ENCODE measurements at regions not wholly inside any gene's neighbourhood (a gene's known extent, or its start where the extent isn't known, plus 50 kb on each side); places are given as distances from the start of the nearest gene placed in this dataset.
"Not testable (repeated sequence)": the region's sequence is repeated elsewhere in the genome, so short reads cannot be mapped to it uniquely, and the experiment has no call there.

DNA sequence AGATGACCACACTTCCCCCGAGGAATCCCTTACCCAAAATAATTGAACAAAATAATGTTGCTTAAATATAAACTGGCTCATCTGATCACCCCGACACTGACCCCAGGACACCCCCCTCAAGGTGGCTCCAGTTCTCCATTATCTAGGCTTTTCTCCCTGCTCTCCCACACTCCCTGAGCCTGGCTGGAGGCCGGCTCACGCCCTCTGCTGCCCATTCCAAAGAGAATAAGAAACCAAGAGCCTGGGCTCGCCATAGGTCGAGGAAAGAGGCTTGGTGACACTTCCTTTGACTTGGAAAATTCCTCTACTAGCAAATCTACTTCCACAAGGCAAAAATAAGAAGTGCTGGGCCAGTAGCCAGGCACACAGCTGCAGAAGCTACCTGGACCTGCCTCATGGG is 63.3 kb upstream of the OR4C13 start:
- H3K9me3 ChIP-seq (ENCODE audit: control insufficient read depth, low read length); H3K4me3 ChIP-seq (ENCODE audit: low read length in 2 of 2); H3K27ac ChIP-seq (ENCODE audit: low read depth in 1 of 2, low read length in 2 of 2); ATAC-seq (ENCODE audit: low FRiP score); DNase-seq; H3K4me1 ChIP-seq (ENCODE audit: control insufficient read depth in 1 of 2, insufficient read depth in 2 of 2, low read length in 2 of 2); H3K36me3 ChIP-seq (ENCODE audit: control insufficient read depth in 1 of 2, insufficient read depth in 2 of 2, low read length in 1 of 2); intact Hi-C loops (cut with DNase I); H3K27me3 ChIP-seq (ENCODE audit: control insufficient read depth in 1 of 2, insufficient read depth in 2 of 2, low read length in 1 of 2): not testable (repeated sequence)
- WGBS, 2 donors: 54 to 55% methylated on average over 6 of the region's 6 CpGs

GRCh38 chr11:49891910-49892671 is 60.1 kb upstream of the OR4C13 start:
- intact Hi-C loops (cut with DNase I); ATAC-seq (ENCODE audit: low FRiP score); DNase-seq: not testable (repeated sequence)

DNA sequence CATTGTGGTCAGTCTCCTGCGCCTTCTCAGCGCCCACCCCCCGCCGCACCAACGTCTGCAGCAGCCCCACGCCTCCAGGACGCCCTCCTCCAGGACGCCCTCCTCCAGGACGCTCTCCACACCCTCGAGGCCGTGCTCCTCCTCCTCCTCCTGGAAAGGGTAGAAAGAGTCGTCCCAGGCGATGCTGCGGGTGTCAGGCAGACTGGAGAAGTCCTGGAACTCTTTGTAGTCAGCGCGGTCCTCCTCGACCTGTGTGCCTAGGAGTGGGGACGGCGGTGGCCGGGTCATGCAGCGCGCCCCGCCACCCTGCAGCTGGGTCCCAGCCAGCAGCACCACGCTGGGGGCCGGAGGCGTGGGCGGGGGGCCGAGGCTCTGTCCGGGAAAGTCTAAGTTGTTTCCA is 58.7 kb upstream of the OR4C13 start:
- DNase-seq; H3K4me1 ChIP-seq (ENCODE audit: control insufficient read depth in 1 of 2, insufficient read depth in 2 of 2, low read length in 2 of 2); H3K27me3 ChIP-seq (ENCODE audit: control insufficient read depth in 1 of 2, insufficient read depth in 2 of 2, low read length in 1 of 2); intact Hi-C loops (cut with DNase I); ATAC-seq (ENCODE audit: low FRiP score); H3K4me3 ChIP-seq (ENCODE audit: low read length in 2 of 2); H3K27ac ChIP-seq (ENCODE audit: low read depth in 1 of 2, low read length in 2 of 2); H3K9me3 ChIP-seq (ENCODE audit: control insufficient read depth, low read length); H3K36me3 ChIP-seq (ENCODE audit: control insufficient read depth in 1 of 2, insufficient read depth in 2 of 2, low read length in 1 of 2): not testable (repeated sequence)
- 82 to 86% methylated on average over 28 to 29 of the region's 29 CpGs for WGBS, 2 donors

More at GRCh38 chr11:49891910-49892671, 60.1 kb upstream of the OR4C13 start:
- H3K4me1 ChIP-seq (ENCODE audit: control insufficient read depth in 1 of 2, insufficient read depth in 2 of 2, low read length in 2 of 2); H3K27ac ChIP-seq (ENCODE audit: low read depth in 1 of 2, low read length in 2 of 2); H3K4me3 ChIP-seq (ENCODE audit: low read length in 2 of 2); H3K9me3 ChIP-seq (ENCODE audit: control insufficient read depth, low read length); H3K27me3 ChIP-seq (ENCODE audit: control insufficient read depth in 1 of 2, insufficient read depth in 2 of 2, low read length in 1 of 2); H3K36me3 ChIP-seq (ENCODE audit: control insufficient read depth in 1 of 2, insufficient read depth in 2 of 2, low read length in 1 of 2): not testable (repeated sequence)
- 12 to 26% methylated on average over 57 of the region's 57 CpGs for WGBS, 2 donors
